Chondrocyte (in vitro differentiated cells): ENCODE measurements at regions not wholly inside any gene's neighbourhood (a gene's known extent, or its start where the extent isn't known, plus 50 kb on each side); places are given as distances from the start of the nearest gene placed in this dataset.
A peak's percentile ranks its signal among the peaks of the same experiment; 100 is the strongest.

Source experiments
- DNase-seq: peaks from one replicate; pipeline ENCODE4 v3.0.0; 2021; ENCODE audit warnings: mixed read lengths, low spot score
- H3K27ac Mint-ChIP-seq: one replicate; pipeline ENCODE4 v1.8.0; 2021; ENCODE audit warnings: mild to moderate bottlenecking, moderate library complexity, mixed read lengths; ENCODE audit not compliant: unreplicated experiment
- H3K27me3 Mint-ChIP-seq: 2 replicates; pipeline ENCODE4 v1.8.0; 2021; ENCODE audit warnings: low read depth, mixed read lengths
- H3K36me3 Mint-ChIP-seq: 2 replicates; pipeline ENCODE4 v1.8.0; 2021; ENCODE audit warnings: low read depth, mixed read lengths
- H3K4me1 Mint-ChIP-seq: 2 replicates; pipeline ENCODE4 v1.8.0; 2021; ENCODE audit warnings: low read depth, mild to moderate bottlenecking, mixed read lengths
- H3K4me3 Mint-ChIP-seq: one replicate; pipeline ENCODE4 v1.8.0; 2021; ENCODE audit warnings: mild to moderate bottlenecking, moderate library complexity, mixed read lengths; ENCODE audit not compliant: unreplicated experiment
- H3K9me3 Mint-ChIP-seq: 2 replicates; pipeline ENCODE4 v1.8.0; 2021; ENCODE audit warnings: low read depth, mixed read lengths
- CTCF ChIP-seq: fragments of 200-600 bp; sonication (generic); IDR thresholded peaks from 2 replicates; pipeline ENCODE4 v1.5.0; 2021; ENCODE audit warnings: antibody characterized with exemption, mild to moderate bottlenecking, moderate library complexity

GRCh38 chr5:155106221-155106620 is 92.7 kb downstream of the KIF4B start:
- H3K36me3 Mint-ChIP-seq, result no peaks in the 10 kb centered on the region
- TF ChIP-seq CTCF, result no peak
- no peak overlapping the region for H3K4me3 Mint-ChIP-seq
- no peak for DNase-seq
- H3K9me3 Mint-ChIP-seq, result no peaks in the 10 kb centered on the region
- H3K27me3 Mint-ChIP-seq, result peaks cover 19% of the 10 kb centered on the region
- no peaks in the 10 kb centered on the region for H3K4me1 Mint-ChIP-seq
- H3K27ac Mint-ChIP-seq, result no peak overlapping the region

DNA sequence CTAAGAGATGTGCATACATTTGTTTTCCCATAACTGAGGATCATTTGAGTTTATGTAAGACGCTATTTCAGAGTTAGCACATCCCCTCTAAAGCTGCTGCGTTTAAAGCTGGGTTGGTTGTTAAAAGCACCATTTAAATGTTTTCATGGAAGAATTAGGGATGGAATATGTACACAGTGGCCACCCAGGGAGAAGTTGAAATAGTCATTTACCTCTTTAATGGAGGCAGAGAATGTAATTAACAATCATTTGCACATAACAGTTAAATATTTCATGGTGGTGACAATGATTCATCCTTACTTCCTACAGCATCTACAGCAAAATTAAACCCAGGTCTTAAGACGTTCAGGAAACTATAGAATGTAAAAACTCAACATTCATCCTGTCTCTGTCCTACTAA is 100.3 kb downstream of the KIF4B start:
- no peaks in the 10 kb centered on the region for H3K4me1 Mint-ChIP-seq
- no peak overlapping the region for H3K4me3 Mint-ChIP-seq
- H3K27ac Mint-ChIP-seq, result no peak overlapping the region
- no peaks in the 10 kb centered on the region for H3K36me3 Mint-ChIP-seq
- TF ChIP-seq CTCF, result no peak
- H3K27me3 Mint-ChIP-seq, result peaks cover 1% of the 10 kb centered on the region
- no peaks in the 10 kb centered on the region for H3K9me3 Mint-ChIP-seq
- DNase-seq, result no peak

GRCh38 chr5:155114655-155115054 is 101.1 kb downstream of the KIF4B start:
- Mint-ChIP-seq H3K36me3 (no peaks in the 10 kb centered on the region), H3K4me1 (no peaks in the 10 kb centered on the region), H3K27ac (no peak overlapping the region), H3K27me3 (no peaks in the 10 kb centered on the region), H3K9me3 (no peaks in the 10 kb centered on the region), H3K4me3 (no peak overlapping the region)
- TF ChIP-seq CTCF, result no peak
- peak; percentile 83 for DNase-seq

- no peaks in the 10 kb centered on the region for H3K9me3 Mint-ChIP-seq
- H3K36me3 Mint-ChIP-seq, result no peaks in the 10 kb centered on the region
- TF ChIP-seq CTCF, result no peak
- no peaks in the 10 kb centered on the region for H3K27me3 Mint-ChIP-seq
- no peak overlapping the region for H3K27ac Mint-ChIP-seq
- no peak overlapping the region for H3K4me3 Mint-ChIP-seq
- DNase-seq, result no peak
- no peaks in the 10 kb centered on the region for H3K4me1 Mint-ChIP-seq
These were observed 103.1 kb downstream of the KIF4B start for GRCh38 chr5:155116456-155117251.

GRCh38 chr5:155125551-155126095 is 112.1 kb downstream of the KIF4B start:
- no peak overlapping the region for H3K4me3 Mint-ChIP-seq
- H3K4me1 Mint-ChIP-seq, result no peaks in the 10 kb centered on the region
- H3K9me3 Mint-ChIP-seq, result no peaks in the 10 kb centered on the region
- DNase-seq, result no peak
- no peaks in the 10 kb centered on the region for H3K36me3 Mint-ChIP-seq
- H3K27ac Mint-ChIP-seq, result no peak overlapping the region
- H3K27me3 Mint-ChIP-seq, result peaks cover 23% of the 10 kb centered on the region
- no peak for TF ChIP-seq CTCF
